CD4-positive, CD25-positive, alpha-beta regulatory T cell (primary cell): ENCODE measurements at regions not wholly inside any gene's neighbourhood (a gene's known extent, or its start where the extent isn't known, plus 50 kb on each side); places are given as distances from the start of the nearest gene placed in this dataset.
A peak's percentile ranks its signal among the peaks of the same experiment; 100 is the strongest.
"Not testable (repeated sequence)": the region's sequence is repeated elsewhere in the genome, so short reads cannot be mapped to it uniquely, and the experiment has no call there.

Experiments used
- ATAC-seq, 2 donors: fragments of 150-1000 bp; cut with Tn5 transposase; one replicate each; pipeline ENCODE4 v1.10.0; 2021; ENCODE audit warnings: low read depth in 2 of 2, moderate number of reproducible peaks in 2 of 2, moderate library complexity in 1 of 2
- DNase-seq, 3 donors: peaks; one replicate each; pipeline versions ENCODE4 v3.0.0 to v3.0.0-alpha.2; 2012 to 2022; ENCODE audit warnings: mixed read lengths in 1 of 3
- H3K27ac ChIP-seq: one replicate; pipeline ENCODE4 v1.7.0; 2013; ENCODE audit warnings: mild to moderate bottlenecking, low read length; ENCODE audit not compliant: insufficient read depth, poor library complexity, severe bottlenecking
- H3K27me3 ChIP-seq: one replicate; pipeline ENCODE4 v1.7.0; 2013; ENCODE audit warnings: low read length; ENCODE audit not compliant: control insufficient read depth, insufficient read depth
- H3K36me3 ChIP-seq: one replicate; pipeline ENCODE4 v1.7.0; 2013; ENCODE audit warnings: mild to moderate bottlenecking, low read length, moderate library complexity; ENCODE audit not compliant: control insufficient read depth, insufficient read depth
- H3K4me1 ChIP-seq: 2 replicates; pipeline ENCODE4 v1.7.0; 2013; ENCODE audit warnings: mild to moderate bottlenecking, low read length; ENCODE audit not compliant: insufficient read depth, control insufficient read depth, poor library complexity, severe bottlenecking
- H3K4me3 ChIP-seq: one replicate; pipeline ENCODE4 v1.7.0; 2013; ENCODE audit warnings: low read depth, mild to moderate bottlenecking, low read length, moderate library complexity
- H3K9me3 ChIP-seq, 2 experiments: 1 replicate in 1 of 2; 2 replicates in 1 of 2; pipeline ENCODE4 v1.7.0; 2013; ENCODE audit warnings: low read length in 2 of 2, mild to moderate bottlenecking in 1 of 2, moderate library complexity in 1 of 2; ENCODE audit not compliant: control insufficient read depth in 2 of 2
- H3K27ac Mint-ChIP-seq, 3 donors: one replicate each; pipeline ENCODE4 v1.8.0; 2020 to 2022; ENCODE audit warnings: mild to moderate bottlenecking in 3 of 3, mixed read lengths in 3 of 3, moderate library complexity in 2 of 3
- H3K27me3 Mint-ChIP-seq: one replicate; pipeline ENCODE4 v1.8.0; 2022; ENCODE audit warnings: mild to moderate bottlenecking, mixed read lengths
- H3K36me3 Mint-ChIP-seq: one replicate; pipeline ENCODE4 v1.8.0; 2020; ENCODE audit warnings: mixed read lengths
- H3K4me1 Mint-ChIP-seq, 4 donors: one replicate each; pipeline ENCODE4 v1.8.0; 2020 to 2022; ENCODE audit warnings: mixed read lengths in 4 of 4, mild to moderate bottlenecking in 1 of 4
- H3K4me3 Mint-ChIP-seq, 4 donors: one replicate each; pipeline ENCODE4 v1.8.0; 2020 to 2022; ENCODE audit warnings: mild to moderate bottlenecking in 4 of 4, mixed read lengths in 4 of 4, moderate library complexity in 3 of 4
- H3K9me3 Mint-ChIP-seq, 7 donors: one replicate each; pipeline ENCODE4 v1.8.0; 2020 to 2022; ENCODE audit warnings: mixed read lengths in 7 of 7, mild to moderate bottlenecking in 3 of 7, moderate library complexity in 2 of 7

- H3K27ac ChIP-seq: no peak overlapping the region
- Mint-ChIP-seq H3K4me1 (no peaks in the 10 kb centered on the region), H3K27ac (no peak overlapping the region), H3K9me3 (peaks cover 0 to 5% (median 1%) of the 10 kb centered on the region in 7 donors), H3K4me3 (no peak overlapping the region), H3K36me3 (no peaks in the 10 kb centered on the region), H3K27me3 (no peaks in the 10 kb centered on the region)
- H3K9me3 ChIP-seq: no peaks in the 10 kb centered on the region
- no peaks in the 10 kb centered on the region for H3K4me1 ChIP-seq
- no peaks in the 10 kb centered on the region for H3K27me3 ChIP-seq
- H3K36me3 ChIP-seq: no peaks in the 10 kb centered on the region
- DNase-seq (no peak), ATAC-seq (no peak)
- H3K4me3 ChIP-seq: no peak overlapping the region
Observed at GRCh38 chrX:65910899-65911298, 129.0 kb downstream of the VSIG4 start.

GRCh38 chrX:65903750-65904149, 136.1 kb downstream of the VSIG4 start:
- H3K4me1 Mint-ChIP-seq: peaks cover 0 to 6% (median 3%) of the 10 kb centered on the region in 4 donors
- ATAC-seq (no peak), DNase-seq (no peak)
- H3K36me3 Mint-ChIP-seq: no peaks in the 10 kb centered on the region
- Histone ChIP-seq H3K27ac (no peak overlapping the region), H3K36me3 (no peaks in the 10 kb centered on the region), H3K9me3 (no peaks in the 10 kb centered on the region), H3K4me1 (no peaks in the 10 kb centered on the region), H3K4me3 (no peak overlapping the region), H3K27me3 (no peaks in the 10 kb centered on the region)
- no peaks in the 10 kb centered on the region for H3K27me3 Mint-ChIP-seq
- no peak overlapping the region for H3K27ac Mint-ChIP-seq
- peaks cover 0 to 2% (median 0%) of the 10 kb centered on the region in 7 donors for H3K9me3 Mint-ChIP-seq
- no peak overlapping the region for H3K4me3 Mint-ChIP-seq

- no peaks in the 10 kb centered on the region for H3K4me1 ChIP-seq
- H3K9me3 ChIP-seq: no peaks in the 10 kb centered on the region
- H3K27me3 ChIP-seq: no peaks in the 10 kb centered on the region
- H3K4me3 ChIP-seq: no peak overlapping the region
- no peak overlapping the region for H3K27ac Mint-ChIP-seq
- no peak overlapping the region for H3K4me3 Mint-ChIP-seq
- DNase-seq: no peak
- no peaks in the 10 kb centered on the region for H3K27me3 Mint-ChIP-seq
- H3K36me3 Mint-ChIP-seq: no peaks in the 10 kb centered on the region
- peaks cover 0 to 2% (median 0%) of the 10 kb centered on the region in 7 donors for H3K9me3 Mint-ChIP-seq
- H3K27ac ChIP-seq: no peak overlapping the region
- H3K36me3 ChIP-seq: no peaks in the 10 kb centered on the region
- peaks cover 0 to 6% (median 3%) of the 10 kb centered on the region in 4 donors for H3K4me1 Mint-ChIP-seq
- no peak for ATAC-seq
Observed at GRCh38 chrX:65902011-65902410, 137.9 kb downstream of the VSIG4 start.

GRCh38 chrX:65900850-65901844, 138.7 kb downstream of the VSIG4 start:
- H3K4me1 ChIP-seq: no peaks in the 10 kb centered on the region
- H3K4me3 Mint-ChIP-seq: no peak overlapping the region
- ATAC-seq (no peak), DNase-seq (no peak)
- no peaks in the 10 kb centered on the region for H3K36me3 ChIP-seq
- peaks cover 0 to 6% (median 3%) of the 10 kb centered on the region in 4 donors for H3K4me1 Mint-ChIP-seq
- no peaks in the 10 kb centered on the region for H3K27me3 ChIP-seq
- H3K9me3 ChIP-seq: no peaks in the 10 kb centered on the region
- H3K36me3 Mint-ChIP-seq: no peaks in the 10 kb centered on the region
- H3K27ac Mint-ChIP-seq: peak overlapping the region in 1 of 3 donors; percentile 10
- H3K27ac ChIP-seq: no peak overlapping the region
- peaks cover 0 to 2% (median 0%) of the 10 kb centered on the region in 7 donors for H3K9me3 Mint-ChIP-seq
- no peak overlapping the region for H3K4me3 ChIP-seq
- no peaks in the 10 kb centered on the region for H3K27me3 Mint-ChIP-seq

GRCh38 chrX:65894133-65894532, 145.7 kb downstream of the VSIG4 start:
- Mint-ChIP-seq H3K9me3 (peaks cover 0 to 6% (median 0%) of the 10 kb centered on the region in 7 donors), H3K36me3 (no peaks in the 10 kb centered on the region), H3K27me3 (peaks cover 4% of the 10 kb centered on the region), H3K4me3 (no peak overlapping the region), H3K4me1 (peaks cover 0 to 4% (median 0%) of the 10 kb centered on the region in 4 donors), H3K27ac (no peak overlapping the region)
- no peaks in the 10 kb centered on the region for H3K36me3 ChIP-seq
- H3K27ac ChIP-seq: no peak overlapping the region
- DNase-seq: peak in 1 of 3 donors; percentile 2
- no peaks in the 10 kb centered on the region for H3K27me3 ChIP-seq
- H3K9me3 ChIP-seq: no peaks in the 10 kb centered on the region
- ATAC-seq: no peak
- no peak overlapping the region for H3K4me3 ChIP-seq
- no peaks in the 10 kb centered on the region for H3K4me1 ChIP-seq

GRCh38 chrX:65891817-65892216, 148.1 kb downstream of the VSIG4 start:
- H3K27ac ChIP-seq, H3K36me3 ChIP-seq, H3K4me1 Mint-ChIP-seq, DNase-seq, H3K9me3 ChIP-seq, H3K36me3 Mint-ChIP-seq, H3K27me3 Mint-ChIP-seq, H3K4me3 Mint-ChIP-seq, H3K9me3 Mint-ChIP-seq, ATAC-seq, H3K4me3 ChIP-seq, H3K27me3 ChIP-seq, H3K4me1 ChIP-seq: not testable (repeated sequence)
- H3K27ac Mint-ChIP-seq: peak overlapping the region in 1 of 3 donors; percentile 9

- H3K4me1 ChIP-seq, H3K36me3 Mint-ChIP-seq, H3K9me3 ChIP-seq, ATAC-seq, H3K27me3 Mint-ChIP-seq, H3K4me1 Mint-ChIP-seq, H3K4me3 ChIP-seq, H3K27me3 ChIP-seq, H3K36me3 ChIP-seq, H3K9me3 Mint-ChIP-seq, H3K4me3 Mint-ChIP-seq, DNase-seq, H3K27ac ChIP-seq, H3K27ac Mint-ChIP-seq: not testable (repeated sequence)
Observed at GRCh38 chrX:65888150-65888549, 151.7 kb downstream of the VSIG4 start.

GRCh38 chrX:65883556-65883955, 156.3 kb downstream of the VSIG4 start:
- Mint-ChIP-seq H3K27me3 (no peaks in the 10 kb centered on the region), H3K4me1 (peaks cover 0 to 5% (median 2%) of the 10 kb centered on the region in 4 donors), H3K4me3 (no peak overlapping the region), H3K27ac (no peak overlapping the region), H3K9me3 (peaks cover 0 to 4% (median 0%) of the 10 kb centered on the region in 7 donors), H3K36me3 (peaks cover 1% of the 10 kb centered on the region)
- no peak overlapping the region for H3K27ac ChIP-seq
- no peaks in the 10 kb centered on the region for H3K9me3 ChIP-seq
- H3K27me3 ChIP-seq: no peaks in the 10 kb centered on the region
- DNase-seq (no peak), ATAC-seq (no peak)
- H3K4me3 ChIP-seq: no peak overlapping the region
- H3K4me1 ChIP-seq: no peaks in the 10 kb centered on the region
- H3K36me3 ChIP-seq: no peaks in the 10 kb centered on the region
